T-cell (primary cell): ENCODE measurements at regions not wholly inside any gene's neighbourhood (a gene's known extent, or its start where the extent isn't known, plus 50 kb on each side); places are given as distances from the start of the nearest gene placed in this dataset.
"Not testable (repeated sequence)": the region's sequence is repeated elsewhere in the genome, so short reads cannot be mapped to it uniquely, and the experiment has no call there.

Source experiments
- ATAC-seq, 4 experiments: fragments of 200-7000 bp in 3 of 4; fragments of 150-1000 bp in 1 of 4; cut with Tn5 transposase; replicated peaks in 1 of 4; 1 replicate in 3 of 4; 2 replicates in 1 of 4; pipeline ENCODE4 v1.10.0; 2021; ENCODE audit warnings: moderate library complexity in 3 of 4, mild to moderate bottlenecking in 2 of 4, moderate number of reproducible peaks in 1 of 4
- CTCF ChIA-PET, 2 donors: fragments of 300-600 bp; sonication (Branson Sonifier 250); formaldehyde crosslinking; loops; one replicate each; lab custom pipeline; 2022; ENCODE audit warnings: antibody characterized with exemption in 2 of 2; lab: Charles Lee
- POLR2A ChIA-PET, 2 donors: fragments of 300-600 bp; sonication (Branson Sonifier 250); formaldehyde crosslinking; loops; one replicate each; lab custom pipeline; 2022; ENCODE audit warnings: antibody characterized with exemption in 2 of 2; lab: Charles Lee
- DNase-seq, 35 experiments: peaks; one replicate each; pipeline versions ENCODE4 v3.0.0 to v3.0.0-alpha.2; 2013 to 2023
- H3K27ac ChIP-seq: one replicate; pipeline ENCODE4 v1.5.1; 2013; ENCODE audit warnings: low read length
- H3K27me3 ChIP-seq, 2 experiments: replicated peaks in 1 of 2; 1 replicate in 1 of 2; 2 replicates in 1 of 2; pipeline versions ENCODE4 v1.6.1 to v1.7.0; 2013; ENCODE audit warnings: low read length in 1 of 2, mixed read lengths in 1 of 2; ENCODE audit not compliant: control insufficient read depth in 2 of 2, insufficient read depth in 2 of 2; ENCODE audit errors: extremely low read depth in 1 of 2
- H3K36me3 ChIP-seq, 2 donors: 1 replicate in 1 of 2; 2 replicates in 1 of 2; pipeline versions ENCODE4 v1.6.1 to v1.7.0; 2013; ENCODE audit warnings: low read length in 1 of 2; ENCODE audit not compliant: control insufficient read depth in 2 of 2, insufficient read depth in 1 of 2; ENCODE audit errors: extremely low read depth in 1 of 2
- H3K4me1 ChIP-seq, 2 experiments: 1 replicate in 1 of 2; 2 replicates in 1 of 2; pipeline versions ENCODE4 v1.6.1 to v1.7.0; 2013; ENCODE audit warnings: low read length in 2 of 2, mixed read lengths in 1 of 2; ENCODE audit not compliant: insufficient read depth in 2 of 2, control insufficient read depth in 1 of 2; ENCODE audit errors: extremely low read depth in 1 of 2
- H3K4me3 ChIP-seq, 2 donors: 1 replicate in 1 of 2; 2 replicates in 1 of 2; pipeline versions ENCODE4 v1.5.1 to v1.7.0; 2013; ENCODE audit warnings: mild to moderate bottlenecking in 2 of 2, low read length in 1 of 2, moderate library complexity in 1 of 2; ENCODE audit not compliant: control insufficient read depth in 1 of 2; ENCODE audit errors: extremely low read depth in 1 of 2
- H3K9me3 ChIP-seq: 2 replicates; pipeline ENCODE4 v1.7.0; 2013
- H3K27ac Mint-ChIP-seq, 2 donors: one replicate each; pipeline ENCODE4 v1.8.0; 2020 to 2021; ENCODE audit warnings: mild to moderate bottlenecking in 2 of 2, mixed read lengths in 2 of 2
- H3K27me3 Mint-ChIP-seq, 2 donors: one replicate each; pipeline ENCODE4 v1.8.0; 2021 to 2022; ENCODE audit warnings: mixed read lengths in 2 of 2
- H3K36me3 Mint-ChIP-seq: one replicate; pipeline ENCODE4 v1.8.0; 2021; ENCODE audit warnings: mixed read lengths
- H3K4me1 Mint-ChIP-seq, 3 donors: one replicate each; pipeline ENCODE4 v1.8.0; 2020 to 2022; ENCODE audit warnings: mixed read lengths in 3 of 3, mild to moderate bottlenecking in 1 of 3
- H3K4me3 Mint-ChIP-seq, 3 donors: one replicate each; pipeline ENCODE4 v1.8.0; 2020 to 2022; ENCODE audit warnings: mild to moderate bottlenecking in 3 of 3, mixed read lengths in 3 of 3, moderate library complexity in 3 of 3
- H3K9me3 Mint-ChIP-seq, 3 donors: one replicate each; pipeline ENCODE4 v1.8.0; 2020 to 2022; ENCODE audit warnings: mixed read lengths in 3 of 3
- WGBS: methylation state at CpG from one replicate; pipeline ENCODE4 v1.1.5; 2013; ENCODE audit warnings: missing lambda C conversion rate; ENCODE audit not compliant: insufficient coverage; 5-methylcytosine and 5-hydroxymethylcytosine counted together

DNA sequence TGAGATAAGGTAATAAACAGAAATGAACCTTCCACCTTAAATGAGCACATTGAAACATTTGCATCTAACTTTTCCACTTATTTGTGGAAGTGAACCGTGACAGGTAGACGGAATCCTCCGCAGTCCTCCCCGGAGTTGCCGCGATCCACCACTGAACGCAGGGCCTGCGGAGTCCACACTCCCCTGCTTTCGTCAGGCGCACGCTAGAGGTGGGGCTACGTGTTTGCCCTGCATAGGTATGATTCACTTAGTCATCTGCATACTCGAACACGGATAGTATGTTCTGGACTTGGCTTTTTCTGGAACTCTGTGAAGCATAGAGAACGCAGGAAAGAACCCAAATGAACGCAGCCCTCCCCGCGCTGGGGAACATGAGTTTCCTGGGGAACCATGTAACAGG, 272.8 kb upstream of the IRX4 start:
- no peak for ATAC-seq
- H3K4me1 Mint-ChIP-seq: no peaks in the 10 kb centered on the region
- H3K27me3 Mint-ChIP-seq: peaks cover 0 to 8% of the 10 kb centered on the region in 2 donors
- H3K4me1 ChIP-seq: no peaks in the 10 kb centered on the region
- WGBS: 89% methylated on average over 18 of the region's 18 CpGs
- H3K27ac ChIP-seq: no peak overlapping the region
- H3K4me3 Mint-ChIP-seq: no peak overlapping the region
- H3K4me3 ChIP-seq: no peak overlapping the region
- CTCF ChIA-PET: no interaction called here
- POLR2A ChIA-PET: no interaction called here
- H3K9me3 ChIP-seq: no peaks in the 10 kb centered on the region
- H3K27ac Mint-ChIP-seq: no peak overlapping the region
- no peak for DNase-seq
- H3K36me3 Mint-ChIP-seq: no peaks in the 10 kb centered on the region
- H3K9me3 Mint-ChIP-seq: peaks cover 0 to 6% (median 0%) of the 10 kb centered on the region in 3 donors
- H3K27me3 ChIP-seq: peaks cover 0 to 11% of the 10 kb centered on the region in 2 experiments
- H3K36me3 ChIP-seq: no peaks in the 10 kb centered on the region

DNA sequence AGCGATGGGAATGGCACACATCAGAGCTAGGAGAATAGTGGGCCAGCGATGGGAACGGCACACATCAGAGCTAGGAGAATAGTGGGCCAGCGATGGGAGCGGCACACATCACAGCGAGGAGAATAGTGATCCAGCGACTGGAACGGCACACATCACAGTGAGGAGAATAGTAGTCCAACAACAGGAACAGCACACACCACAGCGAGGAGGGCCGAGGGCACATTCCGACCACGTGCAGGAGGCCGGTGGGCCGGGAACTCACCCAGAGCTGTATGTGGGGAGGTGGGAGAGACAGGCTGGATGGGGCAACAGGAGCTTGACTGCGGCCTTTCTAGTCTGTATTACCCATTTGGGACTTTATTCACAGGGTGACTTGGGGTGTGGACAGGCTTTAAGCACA, 271.1 kb upstream of the IRX4 start:
- no peaks in the 10 kb centered on the region for H3K9me3 ChIP-seq
- H3K27me3 ChIP-seq: peaks cover 0 to 17% of the 10 kb centered on the region in 2 experiments
- peaks cover 4 to 14% of the 10 kb centered on the region in 2 donors for H3K27me3 Mint-ChIP-seq
- H3K36me3 ChIP-seq: no peaks in the 10 kb centered on the region
- H3K4me1 Mint-ChIP-seq: no peaks in the 10 kb centered on the region
- ATAC-seq: no peak
- ChIA-PET POLR2A (no interaction called here), CTCF (no interaction called here)
- no peak overlapping the region for H3K4me3 ChIP-seq
- H3K4me1 ChIP-seq: no peaks in the 10 kb centered on the region
- H3K27ac Mint-ChIP-seq: no peak overlapping the region
- no peaks in the 10 kb centered on the region for H3K36me3 Mint-ChIP-seq
- H3K9me3 Mint-ChIP-seq: peaks cover 0 to 6% (median 0%) of the 10 kb centered on the region in 3 donors
- H3K4me3 Mint-ChIP-seq: no peak overlapping the region
- H3K27ac ChIP-seq: no peak overlapping the region
- WGBS: 83% methylated on average over 11 of the region's 15 CpGs
- DNase-seq: no peak

GRCh38 chr5:2153350-2153749, 270.6 kb upstream of the IRX4 start:
- H3K4me1 ChIP-seq: no peaks in the 10 kb centered on the region
- POLR2A ChIA-PET: no interaction called here
- no peak overlapping the region for H3K4me3 Mint-ChIP-seq
- peaks cover 0 to 6% (median 0%) of the 10 kb centered on the region in 3 donors for H3K9me3 Mint-ChIP-seq
- peaks cover 0 to 21% of the 10 kb centered on the region in 2 experiments for H3K27me3 ChIP-seq
- no peak overlapping the region for H3K4me3 ChIP-seq
- H3K9me3 ChIP-seq: no peaks in the 10 kb centered on the region
- H3K36me3 Mint-ChIP-seq: no peaks in the 10 kb centered on the region
- CTCF ChIA-PET: no interaction called here
- DNase-seq: no peak
- 73% methylated on average over 5 of the region's 6 CpGs for WGBS
- H3K27ac Mint-ChIP-seq: no peak overlapping the region
- no peaks in the 10 kb centered on the region for H3K4me1 Mint-ChIP-seq
- peaks cover 4 to 14% of the 10 kb centered on the region in 2 donors for H3K27me3 Mint-ChIP-seq
- no peaks in the 10 kb centered on the region for H3K36me3 ChIP-seq
- no peak overlapping the region for H3K27ac ChIP-seq
- ATAC-seq: no peak

- H3K36me3 Mint-ChIP-seq, ATAC-seq, H3K4me1 ChIP-seq, H3K27ac Mint-ChIP-seq, POLR2A ChIA-PET, H3K9me3 Mint-ChIP-seq, CTCF ChIA-PET, H3K27ac ChIP-seq, H3K4me3 Mint-ChIP-seq, H3K36me3 ChIP-seq, H3K4me1 Mint-ChIP-seq, H3K4me3 ChIP-seq, H3K9me3 ChIP-seq: not testable (repeated sequence)
- WGBS: 19% methylated on average over 6 of the region's 8 CpGs
- DNase-seq: peak in 1 of 35 experiments; percentile 6
- H3K27me3 Mint-ChIP-seq: peaks cover 4 to 14% of the 10 kb centered on the region in 2 donors
- H3K27me3 ChIP-seq: peaks cover 0 to 29% of the 10 kb centered on the region in 2 experiments
These were observed 268.7 kb upstream of the IRX4 start for GRCh38 chr5:2151301-2151888.

DNA sequence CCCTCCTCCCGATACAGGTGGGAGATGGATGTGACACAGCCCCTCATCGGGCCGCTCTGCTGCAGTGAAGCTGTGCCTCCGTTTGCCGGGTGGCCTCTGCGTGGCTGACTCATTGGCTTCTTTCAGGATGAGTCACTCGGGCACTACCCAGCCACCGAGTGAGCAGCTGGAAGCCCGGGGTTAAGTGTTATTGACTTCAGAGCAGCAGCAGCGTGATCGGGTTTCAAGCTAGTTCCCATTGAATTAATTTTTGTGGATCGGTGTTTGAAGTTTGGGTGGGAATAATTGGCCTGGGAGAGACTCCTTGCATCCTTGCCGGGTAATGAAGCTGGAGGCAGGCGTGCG, 266.4 kb upstream of the IRX4 start:
- Histone ChIP-seq H3K4me1 (no peaks in the 10 kb centered on the region), H3K9me3 (no peaks in the 10 kb centered on the region), H3K36me3 (no peaks in the 10 kb centered on the region), H3K27ac (no peak overlapping the region), H3K4me3 (no peak overlapping the region), H3K27me3 (peaks cover 0 to 31% of the 10 kb centered on the region in 2 experiments)
- 63% methylated on average over 14 of the region's 15 CpGs for WGBS
- Mint-ChIP-seq H3K27ac (no peak overlapping the region), H3K4me3 (no peak overlapping the region), H3K4me1 (no peaks in the 10 kb centered on the region), H3K36me3 (no peaks in the 10 kb centered on the region), H3K27me3 (peaks cover 4 to 14% of the 10 kb centered on the region in 2 donors), H3K9me3 (no peaks in the 10 kb centered on the region)
- DNase-seq: no peak
- ATAC-seq: no peak
- POLR2A ChIA-PET: no interaction called here
- CTCF ChIA-PET: no interaction called here

DNA sequence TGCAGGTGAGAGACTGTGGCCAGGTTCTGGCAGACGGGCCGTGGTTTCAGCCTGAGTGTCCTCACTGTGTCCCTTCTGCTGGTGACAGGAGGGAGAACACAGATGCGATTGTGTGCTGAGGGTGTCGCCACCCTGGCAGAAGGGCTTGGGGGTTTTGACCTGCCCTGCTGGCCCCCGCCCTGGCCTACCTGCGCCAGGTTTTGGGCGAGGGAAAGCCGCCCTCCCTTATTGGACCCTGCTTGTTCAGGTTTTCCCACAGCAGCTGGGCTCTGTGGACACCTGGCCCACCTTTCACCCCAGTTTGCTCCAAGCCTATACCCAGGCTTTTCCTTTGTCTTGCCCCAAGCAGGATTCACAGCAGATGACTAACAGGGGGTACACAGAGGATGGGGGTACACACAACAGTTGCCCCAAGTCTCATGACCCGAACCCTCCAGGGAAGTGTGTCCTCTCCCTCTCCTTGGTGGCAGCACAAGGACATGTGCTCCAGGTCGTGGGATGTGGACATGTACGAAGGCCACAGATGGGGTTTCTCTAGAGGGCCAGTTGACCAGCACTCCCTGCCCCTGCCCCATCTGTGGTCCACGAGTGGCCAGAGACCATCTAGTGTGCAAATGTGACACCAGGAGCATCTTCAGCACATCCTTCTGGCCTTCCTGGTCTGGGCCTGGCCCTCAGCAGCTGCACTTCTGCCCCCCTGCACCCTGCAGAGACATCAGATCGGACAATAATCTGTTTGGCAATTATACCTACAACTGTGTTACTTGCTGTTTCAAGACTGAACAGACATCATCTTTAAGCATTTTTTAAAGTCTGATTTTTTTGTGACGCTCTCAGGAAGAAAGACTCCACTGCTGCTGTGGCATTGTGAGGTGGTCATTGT, 265.8 kb upstream of the IRX4 start:
- Histone ChIP-seq H3K27me3 (peaks cover 0 to 31% of the 10 kb centered on the region in 2 experiments), H3K27ac (no peak overlapping the region), H3K9me3 (no peaks in the 10 kb centered on the region), H3K36me3 (no peaks in the 10 kb centered on the region), H3K4me3 (no peak overlapping the region), H3K4me1 (no peaks in the 10 kb centered on the region)
- WGBS: 73% methylated on average over 12 of the region's 14 CpGs
- Mint-ChIP-seq H3K4me3 (no peak overlapping the region), H3K4me1 (no peaks in the 10 kb centered on the region), H3K27ac (no peak overlapping the region), H3K27me3 (peaks cover 4 to 14% of the 10 kb centered on the region in 2 donors), H3K36me3 (no peaks in the 10 kb centered on the region), H3K9me3 (no peaks in the 10 kb centered on the region)
- ChIA-PET POLR2A (no interaction called here), CTCF (no interaction called here)
- DNase-seq (no peak), ATAC-seq (no peak)
